ENCODE measurements at regions not wholly inside any gene's neighbourhood (a gene's known extent, or its start where the extent isn't known, plus 50 kb on each side); places are given as distances from the start of the nearest gene placed in this dataset.

DNA sequence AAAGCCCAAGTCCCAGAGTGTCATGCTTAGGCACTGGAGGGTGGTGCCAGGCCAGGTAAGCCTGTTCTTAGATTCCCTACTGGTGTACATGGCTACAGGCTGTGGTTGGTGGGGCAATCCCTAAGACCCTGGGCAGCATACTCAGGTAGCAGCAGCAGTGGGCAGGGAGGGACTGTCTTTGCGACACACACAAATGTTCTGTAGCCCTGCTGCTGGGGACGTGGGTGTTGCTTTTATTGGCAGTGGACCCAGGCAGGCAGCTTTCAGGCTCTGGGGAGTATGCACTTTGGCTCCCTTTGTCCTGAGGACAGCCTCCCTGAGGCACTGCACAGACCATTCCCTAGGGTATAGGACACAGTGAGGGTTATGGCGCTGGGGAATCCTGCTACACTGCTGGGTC is 137.1 kb upstream of the ADAMTS19 start:
- Histone ChIP-seq H3K4me3 (ENCODE audit: low read depth, low read length) (no peak overlapping the region), H3K36me3 (ENCODE audit: control insufficient read depth, insufficient read depth, low read length) (no peaks in the 10 kb centered on the region), H3K27me3 (ENCODE audit: control insufficient read depth, insufficient read depth, low read length) (no peaks in the 10 kb centered on the region)
- TF ChIP-seq CTCF (IDR thresholded peaks at IDR 0.05; ENCODE audit: insufficient read depth, low read length, poor library complexity, severe bottlenecking) = no peak
- DNase-seq (ENCODE audit: low read depth) = no peak

DNA sequence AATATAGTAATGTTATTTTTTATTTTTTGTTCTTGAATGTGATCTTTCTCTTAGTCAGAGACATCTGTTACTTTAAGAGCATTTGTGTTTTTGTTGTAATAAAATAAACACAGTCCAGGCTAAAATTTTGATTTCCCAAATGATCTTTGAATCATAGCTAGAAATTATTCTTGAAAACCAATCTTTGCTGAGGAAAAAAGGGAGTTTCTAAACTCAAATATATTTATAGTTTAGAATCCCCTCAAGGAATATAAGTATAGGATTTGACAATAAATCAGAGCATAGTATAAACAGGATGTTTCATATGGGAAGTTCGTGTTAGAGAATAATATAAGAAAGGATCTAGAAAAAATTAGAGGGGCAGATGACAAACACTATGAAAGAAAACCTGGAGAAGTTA is 118.8 kb upstream of the ADAMTS19 start:
- Histone ChIP-seq H3K36me3 (ENCODE audit: control insufficient read depth, insufficient read depth, low read length) (no peaks in the 10 kb centered on the region), H3K4me3 (ENCODE audit: low read depth, low read length) (no peak overlapping the region), H3K27me3 (ENCODE audit: control insufficient read depth, insufficient read depth, low read length) (no peaks in the 10 kb centered on the region)
- DNase-seq (ENCODE audit: low read depth) = no peak
- TF ChIP-seq CTCF (IDR thresholded peaks at IDR 0.05; ENCODE audit: insufficient read depth, low read length, poor library complexity, severe bottlenecking) = no peak

- DNase-seq (ENCODE audit: low read depth) = no peak
- no peaks in the 10 kb centered on the region for H3K27me3 ChIP-seq (ENCODE audit: control insufficient read depth, insufficient read depth, low read length)
- no peak for TF ChIP-seq CTCF (IDR thresholded peaks at IDR 0.05; ENCODE audit: insufficient read depth, low read length, poor library complexity, severe bottlenecking)
Measured at GRCh38 chr5:129342796-129343195, 117.3 kb upstream of the ADAMTS19 start.

GRCh38 chr5:129345213-129345924 is 114.7 kb upstream of the ADAMTS19 start:
- Histone ChIP-seq H3K36me3 (ENCODE audit: control insufficient read depth, insufficient read depth, low read length) (no peaks in the 10 kb centered on the region), H3K27me3 (ENCODE audit: control insufficient read depth, insufficient read depth, low read length) (no peaks in the 10 kb centered on the region), H3K4me3 (ENCODE audit: low read depth, low read length) (no peak overlapping the region)
- TF ChIP-seq CTCF (IDR thresholded peaks at IDR 0.05; ENCODE audit: insufficient read depth, low read length, poor library complexity, severe bottlenecking) = no peak
- no peak for DNase-seq (ENCODE audit: low read depth)

More at GRCh38 chr5:129342796-129343195, 117.3 kb upstream of the ADAMTS19 start:
- no peak overlapping the region for H3K4me3 ChIP-seq (ENCODE audit: low read depth, low read length)
- no peaks in the 10 kb centered on the region for H3K36me3 ChIP-seq (ENCODE audit: control insufficient read depth, insufficient read depth, low read length)

DNA sequence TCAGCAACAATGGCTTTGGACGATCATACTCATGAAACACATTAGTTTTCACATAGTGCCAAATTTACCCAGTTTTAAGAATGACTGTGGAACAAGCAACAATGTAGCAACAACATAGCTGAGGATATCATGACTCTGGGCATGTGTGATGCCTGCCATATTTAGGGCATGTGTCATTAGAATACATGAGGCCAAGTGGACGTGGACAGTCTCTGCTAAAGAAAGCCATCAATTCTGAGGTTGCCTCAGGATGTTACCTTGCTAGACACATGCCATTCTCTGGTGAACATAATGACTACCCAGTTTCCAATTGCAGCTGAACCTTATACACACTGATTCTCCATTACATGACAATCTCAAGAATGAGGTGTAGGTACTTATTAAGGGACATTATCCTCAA is 103.3 kb upstream of the ADAMTS19 start:
- H3K36me3 ChIP-seq (ENCODE audit: control insufficient read depth, insufficient read depth, low read length) = no peaks in the 10 kb centered on the region
- no peak for DNase-seq (ENCODE audit: low read depth)
- TF ChIP-seq CTCF (IDR thresholded peaks at IDR 0.05; ENCODE audit: insufficient read depth, low read length, poor library complexity, severe bottlenecking) = no peak
- H3K27me3 ChIP-seq (ENCODE audit: control insufficient read depth, insufficient read depth, low read length) = no peaks in the 10 kb centered on the region
- H3K4me3 ChIP-seq (ENCODE audit: low read depth, low read length) = no peak overlapping the region

GRCh38 chr5:129358069-129358468 is 102.0 kb upstream of the ADAMTS19 start:
- no peak for TF ChIP-seq CTCF (IDR thresholded peaks at IDR 0.05; ENCODE audit: insufficient read depth, low read length, poor library complexity, severe bottlenecking)
- no peak overlapping the region for H3K4me3 ChIP-seq (ENCODE audit: low read depth, low read length)
- no peaks in the 10 kb centered on the region for H3K36me3 ChIP-seq (ENCODE audit: control insufficient read depth, insufficient read depth, low read length)
- no peak for DNase-seq (ENCODE audit: low read depth)
- H3K27me3 ChIP-seq (ENCODE audit: control insufficient read depth, insufficient read depth, low read length) = no peaks in the 10 kb centered on the region

Data from kidney epithelial cell (primary cell).